Testis (tissue), 2 donors: ENCODE measurements at regions not wholly inside any gene's neighbourhood (a gene's known extent, or its start where the extent isn't known, plus 50 kb on each side); places are given as distances from the start of the nearest gene placed in this dataset.
A peak's percentile ranks its signal among the peaks of the same experiment; 100 is the strongest.

Experiments used
- CTCF ChIP-seq, 3 experiments: fragments of 450-650 bp in 2 of 3; fragments of 200-600 bp in 1 of 3; sonication (generic) in 1 of 3; IDR thresholded peaks; one replicate each; pipeline ENCODE4 v1.5.1; 2016 to 2019; ENCODE audit warnings: antibody characterized with exemption in 3 of 3, mild to moderate bottlenecking in 2 of 3, moderate library complexity in 1 of 3
- POLR2A ChIP-seq: fragments of 450-650 bp; IDR thresholded peaks from one replicate; pipeline ENCODE4 v1.6.1; 2017; ENCODE audit warnings: antibody characterized with exemption, mild to moderate bottlenecking, moderate library complexity

- TF ChIP-seq CTCF (IDR thresholded peaks at IDR 0.05) (peak in 2 of 3 experiments; percentile 40 to 51), POLR2A (no peak)
Measured at GRCh38 chr17:22703786-22704441, 1011.6 kb downstream of the KCNJ18 start.
